Smooth muscle cell of the brain vasculature (primary cell): ENCODE measurements at regions not wholly inside any gene's neighbourhood (a gene's known extent, or its start where the extent isn't known, plus 50 kb on each side); places are given as distances from the start of the nearest gene placed in this dataset.
A peak's percentile ranks its signal among the peaks of the same experiment; 100 is the strongest.
"Not testable (repeated sequence)": the region's sequence is repeated elsewhere in the genome, so short reads cannot be mapped to it uniquely, and the experiment has no call there.

Experiments used
- DNase-seq: peaks from one replicate; pipeline ENCODE4 v3.0.0-alpha.2; 2012; ENCODE audit warnings: low read depth, low spot score

GRCh38 chr14:21915826-21916225 lies 242.2 kb upstream of the OR4E1 start:
- no peak for DNase-seq

GRCh38 chr14:21913759-21914158 lies 240.1 kb upstream of the OR4E1 start:
- DNase-seq: peak; percentile 13

- no peak for DNase-seq
These were observed 238.7 kb upstream of the OR4E1 start for GRCh38 chr14:21912367-21912766.

- no peak for DNase-seq
These were observed 238.3 kb upstream of the OR4E1 start for GRCh38 chr14:21911877-21912276.

GRCh38 chr14:21910260-21910659 lies 236.6 kb upstream of the OR4E1 start:
- DNase-seq: no peak

- no peak for DNase-seq
These were observed 229.1 kb upstream of the OR4E1 start for GRCh38 chr14:21902561-21903181.

GRCh38 chr14:21894898-21895194 lies 221.2 kb upstream of the OR4E1 start:
- DNase-seq: not testable (repeated sequence)

- DNase-seq: no peak
These were observed 220.6 kb upstream of the OR4E1 start for GRCh38 chr14:21894003-21894897.

- DNase-seq: no peak
These were observed 218.3 kb upstream of the OR4E1 start for GRCh38 chr14:21891921-21892320.

GRCh38 chr14:21884995-21885394 lies 211.4 kb upstream of the OR4E1 start:
- DNase-seq: no peak

- DNase-seq: no peak
These were observed 208.6 kb upstream of the OR4E1 start for GRCh38 chr14:21882226-21882625.

- DNase-seq: no peak
These were observed 207.3 kb upstream of the OR4E1 start for GRCh38 chr14:21880918-21881317.

GRCh38 chr14:21875791-21876190 lies 202.2 kb upstream of the OR4E1 start:
- DNase-seq: no peak

- no peak for DNase-seq
These were observed 201.3 kb upstream of the OR4E1 start for GRCh38 chr14:21874946-21875345.

GRCh38 chr14:21874167-21874566 lies 200.5 kb upstream of the OR4E1 start:
- no peak for DNase-seq

- no peak for DNase-seq
These were observed 194.9 kb upstream of the OR4E1 start for GRCh38 chr14:21868442-21869046.

- no peak for DNase-seq
These were observed 193.9 kb upstream of the OR4E1 start for GRCh38 chr14:21867541-21867940.

GRCh38 chr14:21866479-21866878 lies 192.9 kb upstream of the OR4E1 start:
- DNase-seq: no peak

GRCh38 chr14:21863289-21863688 lies 189.7 kb upstream of the OR4E1 start:
- DNase-seq: no peak

GRCh38 chr14:21861153-21861552 lies 187.5 kb upstream of the OR4E1 start:
- no peak for DNase-seq

GRCh38 chr14:21860172-21860571 lies 186.6 kb upstream of the OR4E1 start:
- no peak for DNase-seq

- DNase-seq: no peak
These were observed 179.2 kb upstream of the OR4E1 start for GRCh38 chr14:21852775-21853174.
